H1 (cell line): ENCODE measurements at regions not wholly inside any gene's neighbourhood (a gene's known extent, or its start where the extent isn't known, plus 50 kb on each side); places are given as distances from the start of the nearest gene placed in this dataset.

ENCODE experiments used
- CTCF ChIA-PET: fragments of 300-600 bp; sonication (Branson Sonifier 250); formaldehyde crosslinking; loops from one replicate; lab custom pipeline; 2021; ENCODE audit not compliant: partially characterized antibody; lab: Charles Lee
- POLR2A ChIA-PET: fragments of 300-600 bp; sonication (Branson Sonifier 250); formaldehyde crosslinking; loops from one replicate; lab custom pipeline; 2021; ENCODE audit warnings: inconsistent platforms; ENCODE audit not compliant: partially characterized antibody; lab: Charles Lee
- DNase-seq, 2 experiments: peaks; one replicate each; pipeline versions ENCODE4 v3.0.0 to v3.0.0-alpha.2; 2010 to 2022; ENCODE audit warnings: low spot score in 2 of 2, low read depth in 1 of 2, mixed read lengths in 1 of 2
- FAIRE-seq: peaks from 2 replicates; lab custom pipeline; 2011; peaks lifted over from hg19 to GRCh38; lab: Jason Lieb, UNC
- H2AFZ ChIP-seq: 2 replicates; pipeline ENCODE4 v1.8.1; 2012; ENCODE audit warnings: low read length, inconsistent platforms
- H2AK5ac ChIP-seq: 2 replicates; pipeline ENCODE4 v1.6.1; 2013; ENCODE audit warnings: low read depth, low read length
- H2BK120ac ChIP-seq: replicated peaks from 2 replicates; pipeline ENCODE3; 2013; ENCODE audit warnings: low read depth, low read length, inconsistent platforms
- H2BK12ac ChIP-seq: 2 replicates; pipeline ENCODE4 v1.6.1; 2013; ENCODE audit warnings: low read depth, low read length
- H2BK15ac ChIP-seq: 2 replicates; pipeline ENCODE4 v1.6.1; 2013; ENCODE audit warnings: low read length
- H2BK20ac ChIP-seq: 2 replicates; pipeline ENCODE4 v1.6.1; 2013; ENCODE audit warnings: low read length
- H2BK5ac ChIP-seq: 2 replicates; pipeline ENCODE4 v1.6.1; 2013; ENCODE audit warnings: low read depth, low read length
- H3K14ac ChIP-seq: 2 replicates; pipeline ENCODE4 v1.6.1; 2013; ENCODE audit warnings: inconsistent platforms; ENCODE audit not compliant: insufficient read length
- H3K18ac ChIP-seq: 2 replicates; pipeline ENCODE4 v1.6.1; 2013; ENCODE audit warnings: low read length; ENCODE audit errors: extremely low read depth
- H3K23ac ChIP-seq: 2 replicates; pipeline ENCODE4 v1.6.1; 2013; ENCODE audit warnings: inconsistent platforms; ENCODE audit not compliant: insufficient read length
- H3K23me2 ChIP-seq: 2 replicates; pipeline ENCODE4 v1.6.1; 2013; ENCODE audit warnings: low read depth, low read length
- H3K27ac ChIP-seq: 2 replicates; pipeline ENCODE4 v1.6.1; 2011; ENCODE audit warnings: low read depth, low read length, inconsistent platforms
- H3K27me3 ChIP-seq, 4 experiments: replicated peaks in 1 of 4; 1 replicate in 1 of 4; 2 replicates in 3 of 4; pipeline versions ENCODE4 v1.6.1 to v1.8.1; 2011 to 2013; ENCODE audit warnings: low read length in 3 of 4, mild to moderate bottlenecking in 3 of 4, inconsistent platforms in 2 of 4, mixed read lengths in 2 of 4, moderate library complexity in 1 of 4; ENCODE audit not compliant: control insufficient read depth in 3 of 4, insufficient read depth in 3 of 4; ENCODE audit errors: extremely low read depth in 1 of 4
- H3K36me3 ChIP-seq, 4 experiments: 2 replicates each; pipeline versions ENCODE4 v1.6.1 to v1.8.1; 2011 to 2013; ENCODE audit warnings: mild to moderate bottlenecking in 4 of 4, low read length in 3 of 4, moderate library complexity in 2 of 4, control low read depth in 1 of 4, inconsistent platforms in 1 of 4; ENCODE audit not compliant: insufficient read depth in 4 of 4, control insufficient read depth in 2 of 4
- H3K4ac ChIP-seq: replicated peaks from 2 replicates; pipeline ENCODE3; 2013; ENCODE audit warnings: low read length, low read depth, mixed read lengths, inconsistent platforms; ENCODE audit not compliant: insufficient read length
- H3K4me1 ChIP-seq, 4 experiments: replicated peaks in 1 of 4; 1 replicate in 1 of 4; 2 replicates in 3 of 4; pipeline versions ENCODE4 v1.6.1 to v1.8.1; 2011 to 2013; ENCODE audit warnings: low read length in 3 of 4, inconsistent platforms in 2 of 4, mixed read lengths in 1 of 4; ENCODE audit not compliant: insufficient read depth in 4 of 4, control insufficient read depth in 3 of 4
- H3K4me2 ChIP-seq, 2 experiments: 2 replicates each; pipeline versions ENCODE4 v1.6.1 to v1.8.1; 2011 to 2013; ENCODE audit warnings: low read depth in 2 of 2, low read length in 2 of 2, control low read depth in 1 of 2, inconsistent platforms in 1 of 2, mild to moderate bottlenecking in 1 of 2; ENCODE audit not compliant: insufficient read depth in 1 of 2
- H3K4me3 ChIP-seq, 4 experiments: fragments of 200-600, 300-600 bp in 1 of 4; sonication (generic), shearing (Covaris generic), sonication (Bioruptor Twin) in 1 of 4; 2 replicates each; pipeline versions ENCODE4 v1.5.1 to v1.8.1; 2011 to 2016; ENCODE audit warnings: low read length in 4 of 4, low read depth in 3 of 4, control low read depth in 2 of 4, inconsistent platforms in 2 of 4, mild to moderate bottlenecking in 2 of 4, mixed read lengths in 1 of 4, moderate library complexity in 1 of 4; ENCODE audit not compliant: insufficient read depth in 2 of 4; ENCODE audit errors: extremely low read depth in 1 of 4
- H3K56ac ChIP-seq: replicated peaks from 2 replicates; pipeline ENCODE3; 2013; ENCODE audit warnings: low read depth, mild to moderate bottlenecking, mixed read lengths, low read length, inconsistent platforms; ENCODE audit not compliant: insufficient read length
- H3K79me1 ChIP-seq: 2 replicates; pipeline ENCODE4 v1.6.1; 2013; ENCODE audit warnings: low read depth, low read length, control low read depth
- H3K79me2 ChIP-seq, 2 experiments: 2 replicates each; pipeline versions ENCODE4 v1.6.1 to v1.8.1; 2012 to 2013; ENCODE audit warnings: low read length in 2 of 2, mild to moderate bottlenecking in 2 of 2, inconsistent platforms in 1 of 2; ENCODE audit not compliant: insufficient read depth in 2 of 2, control insufficient read depth in 1 of 2
- H3K9ac ChIP-seq, 4 experiments: replicated peaks in 1 of 4; 1 replicate in 1 of 4; 2 replicates in 3 of 4; pipeline versions ENCODE4 v1.6.1 to v1.8.1; 2011 to 2013; ENCODE audit warnings: low read depth in 3 of 4, low read length in 3 of 4, control low read depth in 2 of 4, mild to moderate bottlenecking in 2 of 4, moderate library complexity in 2 of 4, inconsistent platforms in 1 of 4; ENCODE audit errors: extremely low read depth in 1 of 4
- H3K9me3 ChIP-seq, 2 experiments: 2 replicates each; pipeline versions ENCODE4 v1.6.1 to v1.8.1; 2012 to 2013; ENCODE audit warnings: mild to moderate bottlenecking in 2 of 2, moderate library complexity in 2 of 2, control low read depth in 1 of 2, inconsistent platforms in 1 of 2, low read depth in 1 of 2, low read length in 1 of 2, mixed read lengths in 1 of 2; ENCODE audit not compliant: insufficient read depth in 2 of 2
- H4K20me1 ChIP-seq, 2 experiments: replicated peaks in 1 of 2; 2 replicates each; pipeline versions ENCODE3 to v1.8.1; 2011 to 2013; ENCODE audit warnings: inconsistent platforms in 2 of 2, low read length in 2 of 2, mild to moderate bottlenecking in 1 of 2; ENCODE audit not compliant: insufficient read depth in 2 of 2, control insufficient read depth in 1 of 2
- H4K5ac ChIP-seq: 2 replicates; pipeline ENCODE4 v1.6.1; 2013; ENCODE audit warnings: low read length, low read depth, mixed read lengths, inconsistent platforms; ENCODE audit not compliant: insufficient read length
- H4K8ac ChIP-seq: 2 replicates; pipeline ENCODE4 v1.8.0; 2013; ENCODE audit warnings: mild to moderate bottlenecking, moderate library complexity, low read length, inconsistent platforms; ENCODE audit not compliant: insufficient read depth; ENCODE audit errors: extremely low read depth
- H4K91ac ChIP-seq: replicated peaks from 2 replicates; pipeline ENCODE3; 2013; ENCODE audit warnings: low read length, mixed read lengths, inconsistent platforms; ENCODE audit not compliant: insufficient read length
- BRCA1 ChIP-seq: IDR thresholded peaks from 2 replicates; pipeline ENCODE4 v1.6.1; 2012; ENCODE audit warnings: low read depth, low read length, improper control_type of control experiment
- KDM1A ChIP-seq: fragments of 200-600, 300-600 bp; sonication (generic); IDR thresholded peaks from 2 replicates; pipeline ENCODE4 v1.7.1; 2016; ENCODE audit warnings: mild to moderate bottlenecking, low read length, borderline replicate concordance
- NANOG ChIP-seq: IDR thresholded peaks from 2 replicates; pipeline ENCODE4 v1.6.1; 2011; ENCODE audit warnings: low read length, low read depth, mild to moderate bottlenecking, inconsistent platforms; ENCODE audit not compliant: insufficient read depth, poor library complexity, severe bottlenecking
- POLR2AphosphoS5 ChIP-seq: IDR thresholded peaks from 2 replicates; pipeline ENCODE4 v1.6.1; 2011; ENCODE audit warnings: low read depth, low read length
- RAD21 ChIP-seq, 2 experiments: IDR thresholded peaks in 1 of 2; conservative IDR thresholded peaks in 1 of 2; 2 replicates each; pipeline ENCODE4 v1.6.1; 2011; ENCODE audit warnings: low read depth in 2 of 2, low read length in 2 of 2, improper control_type of control experiment in 1 of 2, inconsistent platforms in 1 of 2, mild to moderate bottlenecking in 1 of 2, moderate library complexity in 1 of 2
- SIN3A ChIP-seq, 2 experiments: IDR thresholded peaks in 1 of 2; conservative IDR thresholded peaks in 1 of 2; 2 replicates each; pipeline ENCODE4 v1.6.1; 2011 to 2012; ENCODE audit warnings: low read length in 2 of 2, improper control_type of control experiment in 1 of 2, low read depth in 1 of 2, mild to moderate bottlenecking in 1 of 2
- SP4 ChIP-seq: IDR thresholded peaks from 2 replicates; pipeline ENCODE4 v1.6.1; 2012; ENCODE audit warnings: low read length, inconsistent platforms
- TCF12 ChIP-seq: IDR thresholded peaks from 2 replicates; pipeline ENCODE4 v1.6.1; 2011; ENCODE audit warnings: low read depth, mild to moderate bottlenecking, low read length
- TEAD4 ChIP-seq: IDR thresholded peaks from 2 replicates; pipeline ENCODE4 v1.6.1; 2012; ENCODE audit warnings: low read depth, low read length, inconsistent platforms, mixed read lengths
- YY1 ChIP-seq: IDR thresholded peaks from 2 replicates; pipeline ENCODE4 v1.6.1; 2011; ENCODE audit warnings: low read depth, mild to moderate bottlenecking, low read length
- WGBS, 2 experiments: shearing (Covaris generic) in 1 of 2; methylation state at CpG; one replicate each; pipeline versions ENCODE4 v1.1.6 to v1.1.7; 2013 to 2015; ENCODE audit warnings: low lambda C conversion rate in 2 of 2, mixed read lengths in 2 of 2, inconsistent platforms in 1 of 2, low coverage in 1 of 2, missing lambda C conversion rate in 1 of 2; ENCODE audit not compliant: insufficient replicate concordance in 2 of 2, insufficient coverage in 1 of 2, insufficient read length in 1 of 2; ENCODE audit errors: extremely low coverage in 1 of 2, missing lambda C conversion rate in 1 of 2; 5-methylcytosine and 5-hydroxymethylcytosine counted together
- TF ChIP-seq, protein P1 (sequence below): IDR thresholded peaks from 2 replicates; pipeline ENCODE4 v1.6.1; 2012; ENCODE audit warnings: inconsistent platforms
- TF ChIP-seq, protein P2 (sequence below): IDR thresholded peaks from 2 replicates; pipeline ENCODE4 v1.6.1; 2011; ENCODE audit warnings: low read depth, mild to moderate bottlenecking, low read length; ENCODE audit not compliant: insufficient read depth

DNA sequence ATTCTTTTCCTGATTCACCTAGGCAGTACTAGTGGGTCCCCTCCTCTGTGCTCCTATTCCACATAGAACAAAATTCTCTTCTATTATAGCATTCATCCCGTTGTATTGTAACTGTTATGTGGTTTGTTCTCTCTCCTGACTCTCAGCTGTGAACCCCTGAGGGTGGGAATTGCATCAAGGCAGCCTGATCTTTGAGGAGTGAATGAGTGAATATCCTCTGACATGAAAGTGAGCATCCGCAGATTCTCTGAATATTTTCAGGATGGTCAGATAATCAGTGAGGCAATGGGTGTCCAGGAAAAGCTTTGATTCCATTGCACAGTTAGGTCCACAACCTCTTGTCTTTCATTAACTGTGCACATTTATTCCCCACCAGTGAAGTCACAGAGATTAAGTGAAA lies 67.6 kb upstream of the SLC22A23 start:
- no peaks in the 10 kb centered on the region for H3K36me3 ChIP-seq
- no peak overlapping the region for H2AK5ac ChIP-seq
- H3K27me3 ChIP-seq: no peaks in the 10 kb centered on the region
- H3K56ac ChIP-seq: no peak overlapping the region
- H3K4me3 ChIP-seq: no peak overlapping the region
- ChIA-PET CTCF (interaction anchor here (1.3 to 2.5 kb wide), 5 partner anchors 7 to 208 kb away, joined by 3 to 10 read pairs (median 6); no protein-coding TSS in a partner anchor), POLR2A (no interaction called here)
- H3K23me2 ChIP-seq: no peaks in the 10 kb centered on the region
- 84% methylated on average over 2 of the region's 2 CpGs; no CpG with 5 or more reads in 1 of the 2 experiments for WGBS, 2 experiments
- no peak overlapping the region for H4K8ac ChIP-seq
- no peak overlapping the region for H3K18ac ChIP-seq
- no peak overlapping the region for H3K4me2 ChIP-seq
- no peak overlapping the region for H3K4ac ChIP-seq
- no peaks in the 10 kb centered on the region for H3K79me2 ChIP-seq
- no peak overlapping the region for H4K91ac ChIP-seq
- H3K4me1 ChIP-seq: peaks cover 0 to 9% (median 3%) of the 10 kb centered on the region in 4 experiments; a peak in 3 of 7 replicates
- H3K79me1 ChIP-seq: no peaks in the 10 kb centered on the region
- H3K23ac ChIP-seq: no peak overlapping the region
- H3K9me3 ChIP-seq: 0 out of 4 replicates have a peak, but pooled peaks cover 0 to 3% of the 10 kb centered on the region in 2 experiments
- DNase-seq (no peak), FAIRE-seq (no peak)
- no peak overlapping the region for H2BK120ac ChIP-seq
- H2AFZ ChIP-seq: no peak overlapping the region
- no peak overlapping the region for H2BK15ac ChIP-seq
- no peak overlapping the region for H4K5ac ChIP-seq
- H2BK12ac ChIP-seq: no peak overlapping the region
- H2BK5ac ChIP-seq: no peak overlapping the region
- no peaks in the 10 kb centered on the region for H4K20me1 ChIP-seq
- H3K27ac ChIP-seq: no peak overlapping the region
- H2BK20ac ChIP-seq: no peak overlapping the region
- H3K14ac ChIP-seq: no peak overlapping the region
- H3K9ac ChIP-seq: no peak overlapping the region
- TF ChIP-seq RAD21 (IDR thresholded peaks at IDR 0.05 in 1 of 2, conservative IDR thresholded peaks at IDR 0.05 in 1 of 2; ENCODE audit: low read depth in 2 of 2, low read length in 2 of 2): no peak
- TF ChIP-seq YY1: no peak
- no peak for TF ChIP-seq POLR2AphosphoS5
- TF ChIP-seq TCF12: no peak
- TF ChIP-seq SIN3A (conservative IDR thresholded peaks at IDR 0.05 in 1 of 2, IDR thresholded peaks at IDR 0.05 in 1 of 2; ENCODE audit: low read depth in 1 of 2, low read length in 2 of 2): no peak
- no peak for TF ChIP-seq BRCA1
- no peak for TF ChIP-seq NANOG
- TF ChIP-seq, protein P1, sequence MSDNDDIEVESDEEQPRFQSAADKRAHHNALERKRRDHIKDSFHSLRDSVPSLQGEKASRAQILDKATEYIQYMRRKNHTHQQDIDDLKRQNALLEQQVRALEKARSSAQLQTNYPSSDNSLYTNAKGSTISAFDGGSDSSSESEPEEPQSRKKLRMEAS: no peak
- TF ChIP-seq TEAD4: no peak
- no peak for TF ChIP-seq KDM1A
- no peak for TF ChIP-seq SP4
- TF ChIP-seq, protein P2, sequence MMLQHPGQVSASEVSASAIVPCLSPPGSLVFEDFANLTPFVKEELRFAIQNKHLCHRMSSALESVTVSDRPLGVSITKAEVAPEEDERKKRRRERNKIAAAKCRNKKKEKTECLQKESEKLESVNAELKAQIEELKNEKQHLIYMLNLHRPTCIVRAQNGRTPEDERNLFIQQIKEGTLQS: no peak
